Stimulated activated CD8-positive, alpha-beta memory T cell treated with anti-CD3 and anti-CD28 coated beads, Interleukin-7, amount 100 ng/mL, for 24 hours (primary cell): ENCODE measurements at regions not wholly inside any gene's neighbourhood (a gene's known extent, or its start where the extent isn't known, plus 50 kb on each side); places are given as distances from the start of the nearest gene placed in this dataset.

ENCODE experiments used
- DNase-seq: peaks from one replicate; pipeline ENCODE4 v3.0.0-alpha.2; 2020; ENCODE audit warnings: low read depth

GRCh38 chr10:3464760-3465405 lies 292.3 kb upstream of the PITRM1 start:
- no peak for DNase-seq

- no peak for DNase-seq
Observed at GRCh38 chr10:3460420-3461128, 288.0 kb upstream of the PITRM1 start.

GRCh38 chr10:3455385-3456334 lies 283.1 kb upstream of the PITRM1 start:
- no peak for DNase-seq

- DNase-seq = no peak
Observed at GRCh38 chr10:3452683-3453361, 280.2 kb upstream of the PITRM1 start.

- DNase-seq = no peak
Observed at GRCh38 chr10:3452173-3452626, 279.6 kb upstream of the PITRM1 start.

- DNase-seq = no peak
Observed at GRCh38 chr10:3451516-3452172, 279.1 kb upstream of the PITRM1 start.

GRCh38 chr10:3446221-3446620 lies 273.6 kb upstream of the PITRM1 start:
- DNase-seq = no peak

- DNase-seq = no peak
Observed at GRCh38 chr10:3445648-3446047, 273.1 kb upstream of the PITRM1 start.

- no peak for DNase-seq
Observed at GRCh38 chr10:3442451-3442990, 269.9 kb upstream of the PITRM1 start.

GRCh38 chr10:3439183-3439582 lies 266.6 kb upstream of the PITRM1 start:
- no peak for DNase-seq

- no peak for DNase-seq
Observed at GRCh38 chr10:3438606-3439005, 266.0 kb upstream of the PITRM1 start.

GRCh38 chr10:3435671-3436070 lies 263.1 kb upstream of the PITRM1 start:
- no peak for DNase-seq

GRCh38 chr10:3433988-3434387 lies 261.4 kb upstream of the PITRM1 start:
- DNase-seq = no peak

GRCh38 chr10:3433131-3433530 lies 260.5 kb upstream of the PITRM1 start:
- DNase-seq = no peak

GRCh38 chr10:3432081-3432825 lies 259.7 kb upstream of the PITRM1 start:
- no peak for DNase-seq

- DNase-seq = no peak
Observed at GRCh38 chr10:3430501-3430900, 257.9 kb upstream of the PITRM1 start.

GRCh38 chr10:3429676-3430075 lies 257.1 kb upstream of the PITRM1 start:
- no peak for DNase-seq

GRCh38 chr10:3428826-3429225 lies 256.2 kb upstream of the PITRM1 start:
- DNase-seq = no peak

GRCh38 chr10:3427950-3428354 lies 255.4 kb upstream of the PITRM1 start:
- no peak for DNase-seq

- no peak for DNase-seq
Observed at GRCh38 chr10:3427347-3427746, 254.8 kb upstream of the PITRM1 start.
